Keratinocyte (primary cell): ENCODE measurements at regions not wholly inside any gene's neighbourhood (a gene's known extent, or its start where the extent isn't known, plus 50 kb on each side); places are given as distances from the start of the nearest gene placed in this dataset.

Experiments
- DNase-seq: peaks from one replicate; pipeline ENCODE4 v3.0.0-alpha.2; 2011; ENCODE audit warnings: low read depth, missing footprints, low spot score
- FAIRE-seq: peaks from 2 replicates; lab custom pipeline; 2011; peaks lifted over from hg19 to GRCh38; lab: Jason Lieb, UNC
- H2AFZ ChIP-seq: 2 replicates; pipeline ENCODE4 v1.6.0; 2012; ENCODE audit warnings: low read length, control low read depth, inconsistent platforms; ENCODE audit not compliant: control insufficient read depth
- H3K27ac ChIP-seq: 2 replicates; pipeline ENCODE4 v1.5.1; 2011; ENCODE audit warnings: low read length; ENCODE audit not compliant: control insufficient read depth, insufficient read depth
- H3K27me3 ChIP-seq: 3 replicates; pipeline ENCODE4 v1.6.0; 2011; ENCODE audit warnings: low read length; ENCODE audit not compliant: control insufficient read depth, insufficient read depth; ENCODE audit errors: extremely low read depth
- H3K36me3 ChIP-seq, 2 experiments: 2 replicates in 1 of 2; 3 replicates in 1 of 2; pipeline ENCODE4 v1.5.1; 2011; ENCODE audit warnings: low read length in 2 of 2, mild to moderate bottlenecking in 1 of 2; ENCODE audit not compliant: control insufficient read depth in 2 of 2, insufficient read depth in 2 of 2; ENCODE audit errors: extremely low read depth in 1 of 2
- H3K4me1 ChIP-seq: 3 replicates; pipeline ENCODE4 v1.5.1; 2011; ENCODE audit warnings: low read length; ENCODE audit not compliant: control insufficient read depth, insufficient read depth; ENCODE audit errors: extremely low read depth
- H3K4me2 ChIP-seq: 3 replicates; pipeline ENCODE4 v1.6.0; 2011; ENCODE audit warnings: low read depth, low read length; ENCODE audit not compliant: control insufficient read depth, insufficient read depth; ENCODE audit errors: extremely low read depth
- H3K4me3 ChIP-seq, 3 experiments: fragments of 200-600 bp in 1 of 3; sonication (generic) in 1 of 3; 2 replicates in 2 of 3; 3 replicates in 1 of 3; pipeline ENCODE4 v1.5.1; 2011 to 2016; ENCODE audit warnings: low read length in 3 of 3, mild to moderate bottlenecking in 3 of 3, control low read depth in 2 of 3, inconsistent platforms in 1 of 3, low read depth in 1 of 3, mixed read lengths in 1 of 3, mixed run types in 1 of 3, moderate library complexity in 1 of 3; ENCODE audit not compliant: control insufficient read depth in 2 of 3, insufficient read depth in 2 of 3; ENCODE audit errors: extremely low read depth in 1 of 3
- H3K79me2 ChIP-seq: 2 replicates; pipeline ENCODE4 v1.6.0; 2012; ENCODE audit warnings: low read length; ENCODE audit not compliant: control insufficient read depth, insufficient read depth
- H3K9ac ChIP-seq: 3 replicates; pipeline ENCODE4 v1.6.0; 2011; ENCODE audit warnings: low read length; ENCODE audit not compliant: control insufficient read depth, insufficient read depth; ENCODE audit errors: extremely low read depth
- H3K9me1 ChIP-seq: 3 replicates; pipeline ENCODE4 v1.6.0; 2011; ENCODE audit warnings: low read length; ENCODE audit not compliant: control insufficient read depth, insufficient read depth; ENCODE audit errors: extremely low read depth
- H3K9me3 ChIP-seq: 2 replicates; pipeline ENCODE4 v1.5.1; 2012; ENCODE audit warnings: low read depth, low read length; ENCODE audit not compliant: control insufficient read depth
- H4K20me1 ChIP-seq: 3 replicates; pipeline ENCODE4 v1.6.0; 2011; ENCODE audit warnings: low read length; ENCODE audit not compliant: control insufficient read depth, insufficient read depth; ENCODE audit errors: extremely low read depth
- CTCF ChIP-seq, 3 experiments: IDR thresholded peaks in 1 of 3; conservative IDR thresholded peaks in 1 of 3; optimal IDR thresholded peaks in 1 of 3; 2 replicates in 2 of 3; 3 replicates in 1 of 3; pipeline versions ENCODE3 to v1.5.1; 2011; ENCODE audit warnings: low read length in 3 of 3, mild to moderate bottlenecking in 3 of 3, moderate library complexity in 2 of 3, control low read depth in 1 of 3, inconsistent platforms in 1 of 3; ENCODE audit not compliant: insufficient read depth in 2 of 3; ENCODE audit errors: extremely low read depth in 1 of 3
- EZH2 ChIP-seq: IDR thresholded peaks from one replicate; pipeline ENCODE4 v1.6.1; 2012; ENCODE audit warnings: inconsistent platforms, mild to moderate bottlenecking, low read length, moderate library complexity
- dilution Hi-C: fragments of 300-500 bp; cut with MboI; formaldehyde crosslinking; loops from one replicate; pipeline ENCODE4 v1.7.0; 2020; ENCODE audit warnings: low sequenced_read_pairs; ENCODE audit not compliant: extremely low pct_ligation_motif_present

- Histone ChIP-seq H3K79me2 (peaks cover 54% of the 10 kb centered on the region), H2AFZ (no peak overlapping the region)
Measured at GRCh38 chr17:63039899-63040602, 74.0 kb downstream of the TANC2 start.

GRCh38 chr17:63040816-63041215 is 74.8 kb downstream of the TANC2 start:
- H2AFZ ChIP-seq: no peak overlapping the region
- H3K4me2 ChIP-seq: no peak overlapping the region
- peaks cover 53% of the 10 kb centered on the region for H3K79me2 ChIP-seq
- H3K9ac ChIP-seq: no peak overlapping the region
- H3K27me3 ChIP-seq: no peaks in the 10 kb centered on the region
- no peak for DNase-seq
- no peak for FAIRE-seq
- peaks cover 24% of the 10 kb centered on the region for H3K4me1 ChIP-seq
- no peak overlapping the region for H3K27ac ChIP-seq
- no peaks in the 10 kb centered on the region for H3K36me3 ChIP-seq
- H4K20me1 ChIP-seq: no peaks in the 10 kb centered on the region
- no peak overlapping the region for H3K4me3 ChIP-seq
- TF ChIP-seq EZH2: no peak
- TF ChIP-seq CTCF (optimal IDR thresholded peaks at IDR 0.05 in 1 of 3, IDR thresholded peaks at IDR 0.05 in 1 of 3, conservative IDR thresholded peaks at IDR 0.05 in 1 of 3; ENCODE audit: extremely low read depth in 1 of 3, insufficient read depth in 2 of 3, low read length in 3 of 3): no peak
- H3K9me3 ChIP-seq: no peaks in the 10 kb centered on the region
- dilution Hi-C loops: no loop called here
- H3K9me1 ChIP-seq: no peaks in the 10 kb centered on the region

More at GRCh38 chr17:63039899-63040602, 74.0 kb downstream of the TANC2 start:
- H3K27ac ChIP-seq: peak overlapping the region; percentile 6
- dilution Hi-C loops: no loop called here
- peak overlapping the region in 1 of 3 experiments; percentile 24 for H3K4me3 ChIP-seq
- H3K4me2 ChIP-seq: peak overlapping the region; percentile 3
- FAIRE-seq: peak; percentile 17
- no peaks in the 10 kb centered on the region for H4K20me1 ChIP-seq
- H3K9me1 ChIP-seq: no peaks in the 10 kb centered on the region
- DNase-seq: no peak
- no peaks in the 10 kb centered on the region for H3K27me3 ChIP-seq
- H3K36me3 ChIP-seq: no peaks in the 10 kb centered on the region
- no peak overlapping the region for H3K9ac ChIP-seq
- peaks cover 32% of the 10 kb centered on the region for H3K4me1 ChIP-seq
- TF ChIP-seq EZH2 (no peak), CTCF (optimal IDR thresholded peaks at IDR 0.05 in 1 of 3, IDR thresholded peaks at IDR 0.05 in 1 of 3, conservative IDR thresholded peaks at IDR 0.05 in 1 of 3; ENCODE audit: extremely low read depth in 1 of 3, insufficient read depth in 2 of 3, low read length in 3 of 3) (no peak)
- no peaks in the 10 kb centered on the region for H3K9me3 ChIP-seq
